NCI-H345 treated with DMSO at 0.1 percent for 48 hours (cell line): ENCODE measurements at regions not wholly inside any gene's neighbourhood (a gene's known extent, or its start where the extent isn't known, plus 50 kb on each side); places are given as distances from the start of the nearest gene placed in this dataset.
A peak's percentile ranks its signal among the peaks of the same experiment; 100 is the strongest.
"Not testable (repeated sequence)": the region's sequence is repeated elsewhere in the genome, so short reads cannot be mapped to it uniquely, and the experiment has no call there.

Source experiments
- DNase-seq: peaks from one replicate; lab custom pipeline; 2025; ENCODE audit not compliant: unreplicated experiment; lab: John Stamatoyannopoulos, UW

DNA sequence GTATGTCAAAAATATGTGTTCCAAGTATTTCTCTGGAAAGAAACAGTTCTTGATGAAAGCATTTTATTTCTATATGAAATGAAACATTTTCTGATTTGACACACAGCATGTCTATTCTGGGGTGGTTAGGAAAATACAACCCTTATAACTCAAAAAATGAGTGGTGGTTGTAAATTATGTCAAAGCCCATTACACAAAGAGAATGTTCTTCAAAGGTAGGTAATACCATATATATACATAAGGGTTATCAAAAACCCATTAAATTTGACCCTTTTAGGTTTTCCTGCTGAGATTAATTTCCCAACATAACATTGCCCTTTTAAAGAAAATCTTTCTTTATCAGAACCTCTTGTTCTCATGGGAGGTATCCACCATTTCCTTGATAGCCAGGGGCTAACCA, 420.5 kb upstream of the TECRL start:
- DNase-seq, result no peak

- no peak for DNase-seq
Observed at GRCh38 chr4:64824591-64824990, 415.3 kb upstream of the TECRL start.

- no peak for DNase-seq
Observed at GRCh38 chr4:64822405-64822804, 413.2 kb upstream of the TECRL start.

DNA sequence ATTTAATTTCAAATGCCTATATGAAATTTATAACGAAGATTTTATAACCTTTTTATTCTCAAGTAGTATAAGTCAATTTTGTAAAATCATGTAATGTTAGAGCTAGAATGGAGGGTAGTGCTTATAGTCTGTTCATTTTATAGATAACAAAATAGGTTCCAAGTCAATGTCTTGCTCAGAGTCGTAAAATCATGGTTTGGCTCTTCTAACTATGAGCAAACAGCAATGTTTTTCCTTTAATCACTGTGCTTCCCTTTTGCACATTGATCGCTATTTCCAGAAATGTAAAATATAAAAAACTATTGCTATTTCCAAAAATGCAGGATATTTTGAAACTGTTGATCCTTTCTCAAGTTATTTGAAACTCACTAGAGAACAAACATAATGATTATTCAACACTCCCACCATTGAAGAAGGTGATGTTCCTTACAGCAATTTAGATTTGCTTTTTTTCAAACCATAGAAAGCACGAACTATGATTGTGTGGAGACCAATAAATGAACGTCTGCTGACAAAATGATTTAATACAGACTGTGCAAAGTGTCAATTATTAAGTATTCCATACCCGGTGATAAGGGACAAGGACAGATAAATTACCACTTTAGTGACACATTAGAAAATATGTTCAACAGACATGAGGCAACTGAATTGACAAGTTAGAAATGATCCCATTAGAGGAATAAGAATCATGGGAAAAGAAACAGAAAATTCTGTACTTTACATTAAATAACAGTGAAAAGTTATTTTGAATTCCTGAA, 412.1 kb upstream of the TECRL start:
- DNase-seq, result no peak

DNA sequence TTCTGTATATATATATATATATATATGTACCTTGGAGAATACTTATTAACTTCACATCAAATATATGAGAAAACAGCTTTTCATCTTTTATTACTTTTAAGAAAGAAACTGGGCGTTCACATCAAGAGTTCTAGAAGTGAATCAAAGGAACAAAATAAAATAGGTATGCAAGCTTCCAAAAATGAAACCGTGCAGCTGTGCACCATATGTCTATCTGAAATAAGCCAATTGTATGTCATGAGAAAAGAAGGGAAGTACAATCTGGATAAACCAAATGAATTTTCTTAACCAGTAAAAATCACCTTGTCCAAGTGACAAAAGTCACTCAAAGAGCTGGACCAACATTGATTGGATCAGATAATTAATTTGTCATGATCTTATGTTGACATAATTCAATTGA, 405.4 kb upstream of the TECRL start:
- no peak for DNase-seq

DNA sequence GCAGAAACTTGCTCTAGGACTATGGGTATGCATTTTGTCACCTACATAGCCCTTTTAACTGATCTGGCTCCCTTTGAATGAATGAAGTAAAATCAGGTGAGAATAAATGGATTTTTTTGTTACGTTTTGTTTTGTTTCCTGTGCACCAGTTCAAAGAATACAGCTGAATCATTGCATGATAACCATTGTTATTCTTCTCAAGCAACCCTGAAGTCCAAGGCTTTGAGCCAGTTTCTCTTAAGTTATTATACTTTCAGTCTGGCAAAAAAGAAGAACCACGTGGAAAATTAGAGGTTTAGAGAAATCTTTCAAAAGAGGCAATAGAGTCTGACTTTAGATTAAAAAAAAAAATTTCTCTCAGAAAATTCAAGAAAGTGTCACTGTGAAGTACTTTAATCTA, 398.6 kb upstream of the TECRL start:
- DNase-seq, result no peak

DNA sequence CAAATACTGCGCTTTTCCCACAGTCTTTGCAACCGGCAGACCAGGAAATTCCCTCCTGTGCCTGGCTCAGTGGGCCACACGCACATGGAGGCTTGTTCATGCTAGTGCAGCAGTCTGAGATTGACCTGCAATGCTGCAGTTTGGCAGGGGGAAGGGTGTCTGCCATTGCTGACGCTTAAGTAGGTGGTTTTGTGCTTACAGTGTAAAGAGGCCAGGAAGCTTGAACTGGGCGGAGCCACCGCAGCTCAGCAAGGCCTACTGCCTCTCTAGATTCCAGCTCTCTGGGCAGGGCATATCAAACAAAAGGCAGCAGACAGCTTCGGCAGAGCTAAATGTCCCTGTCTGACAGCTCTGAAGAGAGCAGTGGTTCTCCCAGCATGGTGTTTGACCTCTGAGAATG, 390.5 kb upstream of the TECRL start:
- DNase-seq, result no peak

- not testable (repeated sequence) for DNase-seq
Observed at GRCh38 chr4:64798828-64799227, 389.6 kb upstream of the TECRL start.

- DNase-seq, result no peak
Observed at GRCh38 chr4:64796581-64796980, 387.3 kb upstream of the TECRL start.

DNA sequence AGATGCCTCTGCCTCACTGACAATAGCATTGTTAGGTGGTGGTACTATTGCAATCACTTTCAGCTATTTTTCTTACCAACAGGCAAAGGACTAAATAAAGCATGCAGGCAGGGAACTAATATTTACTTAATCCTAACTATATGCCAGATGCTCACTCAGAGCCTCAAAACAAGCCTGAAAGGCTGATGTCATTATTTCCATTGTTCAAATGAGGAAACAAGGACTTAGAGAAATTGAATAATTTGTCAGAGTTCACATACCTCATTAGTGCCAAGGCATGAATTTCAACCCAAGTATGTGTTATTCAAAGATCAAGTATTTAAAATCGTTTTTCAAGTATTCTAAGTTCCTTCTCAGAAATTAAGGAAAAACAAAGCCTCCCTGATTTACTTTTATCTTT, 374.9 kb upstream of the TECRL start:
- no peak for DNase-seq

- peak; percentile 14 for DNase-seq
Observed at GRCh38 chr4:64781737-64782326, 372.6 kb upstream of the TECRL start.

DNA sequence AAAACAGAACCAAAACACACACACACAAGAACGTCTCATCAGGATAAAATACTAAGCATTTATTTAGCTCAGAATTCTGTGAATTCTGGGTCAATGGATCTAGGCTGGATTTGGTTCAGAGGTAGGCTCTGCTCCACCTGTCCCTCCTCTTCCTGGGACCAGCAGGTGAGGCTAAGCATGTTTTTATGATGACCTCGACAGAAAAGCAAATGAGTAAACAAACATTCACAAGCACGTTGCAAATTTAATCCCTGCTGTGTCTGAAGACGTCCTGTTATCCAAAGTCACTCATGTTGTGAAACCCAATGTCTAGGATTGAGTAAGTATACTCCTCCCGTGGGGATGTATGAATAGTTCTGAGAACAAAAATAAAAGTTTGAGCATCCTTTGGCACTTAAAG, 371.4 kb upstream of the TECRL start:
- DNase-seq, result no peak

GRCh38 chr4:64777286-64777685, 368.0 kb upstream of the TECRL start:
- DNase-seq, result no peak

GRCh38 chr4:64776820-64777219, 367.6 kb upstream of the TECRL start:
- DNase-seq, result no peak

GRCh38 chr4:64774626-64775025, 365.4 kb upstream of the TECRL start:
- DNase-seq, result no peak

- no peak for DNase-seq
Observed at GRCh38 chr4:64771149-64771548, 361.9 kb upstream of the TECRL start.

DNA sequence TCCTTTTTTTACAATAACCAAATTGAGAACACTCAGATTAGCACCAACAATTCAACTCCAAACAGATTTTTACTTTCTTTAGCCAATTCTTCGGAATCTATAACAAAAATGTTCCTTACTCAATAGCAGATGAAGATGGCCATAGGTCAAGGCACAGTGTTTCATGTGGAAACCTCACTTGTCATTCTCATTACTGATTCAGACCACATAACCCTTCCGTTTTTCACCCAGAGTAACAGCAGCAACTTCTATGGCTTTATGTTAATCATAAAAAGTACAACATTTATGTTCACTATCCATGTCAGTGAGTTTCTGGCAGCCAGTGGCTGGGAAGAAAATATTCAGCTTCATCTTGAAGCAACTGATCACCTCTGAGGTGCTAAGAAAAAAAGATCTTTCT, 358.3 kb upstream of the TECRL start:
- no peak for DNase-seq

DNA sequence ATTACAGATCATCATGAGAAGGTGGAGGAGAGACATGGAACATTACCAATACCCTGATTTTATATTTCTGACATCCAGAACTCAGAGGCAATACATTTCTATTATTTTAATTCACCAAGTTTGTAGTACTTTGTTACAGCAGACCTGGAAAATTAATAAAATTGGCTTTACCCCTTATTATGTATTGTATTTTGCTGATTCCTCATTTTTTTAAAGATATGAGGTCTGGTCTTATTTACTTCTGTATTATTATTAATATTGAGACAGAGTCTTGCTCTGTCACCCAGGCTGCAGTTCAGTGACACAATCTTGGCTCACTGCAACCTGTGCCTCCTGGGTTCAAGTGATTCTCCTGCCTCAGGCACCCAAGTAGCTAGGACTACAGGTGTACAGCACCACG, 357.3 kb upstream of the TECRL start:
- DNase-seq, result no peak

DNA sequence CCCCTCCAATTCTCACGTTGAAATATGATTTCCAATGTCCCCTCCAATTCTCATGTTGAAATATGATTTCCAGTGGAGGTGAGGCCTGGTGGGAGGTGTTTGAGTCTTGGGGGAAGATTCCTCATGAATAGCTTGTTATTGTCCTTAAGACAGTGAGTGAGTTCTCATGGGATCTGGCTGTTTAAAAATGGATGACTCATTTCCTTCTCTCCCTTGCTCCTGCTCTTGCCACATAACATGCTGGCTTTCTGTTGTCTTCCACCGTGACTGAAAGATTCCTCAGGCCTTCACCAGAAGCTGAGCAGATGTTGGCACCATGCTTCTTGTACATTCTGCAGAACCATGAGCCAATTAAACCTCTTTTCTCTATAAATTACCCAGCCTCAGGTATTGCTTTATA, 346.8 kb upstream of the TECRL start:
- no peak for DNase-seq

DNA sequence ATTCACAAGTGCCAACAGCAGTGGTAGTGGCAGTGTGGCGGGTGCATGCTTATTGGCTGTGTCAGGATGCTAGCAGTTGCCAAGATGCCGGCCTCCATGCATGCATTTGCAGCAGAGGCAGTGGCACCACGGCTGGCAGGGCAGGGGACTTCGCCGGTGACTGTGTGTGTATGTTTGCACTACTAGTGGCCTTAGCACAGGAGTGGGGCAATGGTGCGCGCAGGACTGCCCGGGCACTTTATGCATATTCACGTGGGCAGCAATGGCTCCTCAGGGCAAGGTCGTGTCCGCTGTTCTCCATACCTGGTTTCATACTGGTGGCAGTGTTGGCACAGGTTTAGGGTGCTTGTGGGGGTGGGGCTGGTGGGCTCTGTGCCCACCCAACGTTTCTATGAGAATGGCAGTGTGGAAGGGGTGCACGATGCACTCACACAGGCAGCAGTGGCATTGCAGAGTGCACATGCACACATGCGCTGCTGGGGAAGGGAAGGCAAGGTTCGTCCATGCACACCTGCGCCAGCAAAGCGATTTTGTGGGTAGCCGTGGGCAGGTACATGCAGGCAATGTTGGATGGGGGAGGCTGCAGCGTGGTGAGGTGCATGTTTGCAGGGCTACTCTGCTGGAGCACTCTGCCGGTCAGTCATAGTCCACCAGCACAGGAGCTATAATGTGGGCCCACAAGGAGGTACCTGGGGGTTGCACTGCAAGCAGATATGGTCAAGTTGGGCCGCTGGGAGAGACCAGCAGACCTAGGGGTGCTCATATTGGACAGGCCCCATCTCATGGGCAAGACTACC, 338.9 kb upstream of the TECRL start:
- DNase-seq, result no peak

GRCh38 chr4:64738240-64738639, 329.0 kb upstream of the TECRL start:
- no peak for DNase-seq

DNA sequence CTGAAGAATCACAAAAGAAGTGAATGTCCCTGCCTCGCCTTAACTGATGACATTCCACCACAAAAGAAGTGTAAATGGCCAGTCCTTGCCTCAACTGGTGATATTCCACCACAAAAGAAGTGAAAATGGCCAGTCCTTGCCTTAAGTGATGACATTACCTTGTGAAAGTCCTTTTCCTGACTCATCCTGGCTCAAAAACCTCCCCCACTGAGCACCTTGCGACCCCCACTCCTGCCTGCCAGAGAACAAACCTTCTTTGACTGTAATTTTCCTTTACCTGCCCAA, 328.5 kb upstream of the TECRL start:
- DNase-seq, result not testable (repeated sequence)
